ENCODE measurements at regions not wholly inside any gene's neighbourhood (a gene's known extent, or its start where the extent isn't known, plus 50 kb on each side); places are given as distances from the start of the nearest gene placed in this dataset.

DNA sequence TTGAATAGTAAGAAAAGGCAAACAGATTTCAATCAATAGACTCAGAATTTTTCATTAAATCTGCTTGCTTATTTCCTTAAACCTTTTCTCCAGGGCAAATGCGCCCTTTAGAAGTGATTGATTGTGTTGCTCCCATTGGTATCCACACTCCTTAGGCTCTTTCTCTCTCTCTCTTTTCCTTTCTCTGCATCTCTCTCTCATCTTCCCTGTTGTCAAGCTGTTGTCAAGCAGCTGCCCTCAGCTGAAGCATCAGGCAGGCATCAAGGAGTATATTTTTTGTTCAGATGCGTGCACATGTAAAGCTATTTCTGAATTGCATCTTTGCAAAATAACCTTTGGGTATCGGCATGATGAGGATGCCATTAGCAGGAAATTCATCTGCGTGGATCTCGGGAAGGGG is 107.2 kb upstream of the PLET1 start:
- no peak overlapping the region for H2AFZ ChIP-seq (ENCODE audit: low read depth)

DNA sequence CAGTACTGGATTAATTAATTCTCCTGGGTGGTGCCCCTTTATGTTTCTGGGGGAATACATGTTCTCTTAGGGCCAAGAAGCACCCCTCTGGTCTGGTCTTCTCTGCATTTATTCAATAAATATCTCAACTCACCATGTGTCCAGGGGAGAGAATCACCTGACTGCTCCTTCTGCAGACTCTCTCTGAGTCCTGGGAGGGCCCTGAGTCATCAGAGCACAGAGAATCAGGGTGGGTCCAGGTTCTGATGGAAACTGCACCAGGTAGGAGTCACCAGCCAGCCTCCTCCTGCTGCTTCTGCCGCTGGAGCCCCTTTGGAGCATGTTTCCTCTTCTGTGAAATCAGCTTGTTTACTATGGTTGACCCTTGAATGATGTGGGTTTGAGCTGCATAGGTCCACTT is 107.7 kb upstream of the PLET1 start:
- no peaks in the 10 kb centered on the region for H3K36me3 ChIP-seq (ENCODE audit: insufficient read depth)
- no peak overlapping the region for H3K9ac ChIP-seq
- H2AFZ ChIP-seq (ENCODE audit: low read depth), result no peak overlapping the region
- H3K27me3 ChIP-seq (ENCODE audit: insufficient read depth, low read depth), result no peaks in the 10 kb centered on the region
- H3K79me2 ChIP-seq (ENCODE audit: insufficient read depth, low read depth), result no peaks in the 10 kb centered on the region
- no peaks in the 10 kb centered on the region for H4K20me1 ChIP-seq (ENCODE audit: insufficient read depth)
- no peaks in the 10 kb centered on the region for H3K4me1 ChIP-seq (ENCODE audit: low read depth, poor library complexity, severe bottlenecking)
- H3K27ac ChIP-seq, result no peak overlapping the region
- no peak overlapping the region for H3K4me3 ChIP-seq (IDR thresholded peaks at IDR 0.05; ENCODE audit: insufficient read depth, low read depth, low read length)
- no peak overlapping the region for H3K4me2 ChIP-seq
- TF ChIP-seq, protein P1, sequence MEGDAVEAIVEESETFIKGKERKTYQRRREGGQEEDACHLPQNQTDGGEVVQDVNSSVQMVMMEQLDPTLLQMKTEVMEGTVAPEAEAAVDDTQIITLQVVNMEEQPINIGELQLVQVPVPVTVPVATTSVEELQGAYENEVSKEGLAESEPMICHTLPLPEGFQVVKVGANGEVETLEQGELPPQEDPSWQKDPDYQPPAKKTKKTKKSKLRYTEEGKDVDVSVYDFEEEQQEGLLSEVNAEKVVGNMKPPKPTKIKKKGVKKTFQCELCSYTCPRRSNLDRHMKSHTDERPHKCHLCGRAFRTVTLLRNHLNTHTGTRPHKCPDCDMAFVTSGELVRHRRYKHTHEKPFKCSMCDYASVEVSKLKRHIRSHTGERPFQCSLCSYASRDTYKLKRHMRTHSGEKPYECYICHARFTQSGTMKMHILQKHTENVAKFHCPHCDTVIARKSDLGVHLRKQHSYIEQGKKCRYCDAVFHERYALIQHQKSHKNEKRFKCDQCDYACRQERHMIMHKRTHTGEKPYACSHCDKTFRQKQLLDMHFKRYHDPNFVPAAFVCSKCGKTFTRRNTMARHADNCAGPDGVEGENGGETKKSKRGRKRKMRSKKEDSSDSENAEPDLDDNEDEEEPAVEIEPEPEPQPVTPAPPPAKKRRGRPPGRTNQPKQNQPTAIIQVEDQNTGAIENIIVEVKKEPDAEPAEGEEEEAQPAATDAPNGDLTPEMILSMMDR (conservative IDR thresholded peaks at IDR 0.05; ENCODE audit: low read depth, low read length), result no peak

More for the DNA sequence above, 107.2 kb upstream of the PLET1 start:
- TF ChIP-seq, protein P1 (conservative IDR thresholded peaks at IDR 0.05; ENCODE audit: low read depth, low read length), result no peak
- H3K4me1 ChIP-seq (ENCODE audit: low read depth, poor library complexity, severe bottlenecking), result no peaks in the 10 kb centered on the region
- H3K4me3 ChIP-seq (IDR thresholded peaks at IDR 0.05; ENCODE audit: insufficient read depth, low read depth, low read length), result no peak overlapping the region
- no peaks in the 10 kb centered on the region for H4K20me1 ChIP-seq (ENCODE audit: insufficient read depth)
- H3K27me3 ChIP-seq (ENCODE audit: insufficient read depth, low read depth), result no peaks in the 10 kb centered on the region
- no peak overlapping the region for H3K4me2 ChIP-seq
- no peaks in the 10 kb centered on the region for H3K36me3 ChIP-seq (ENCODE audit: insufficient read depth)
- H3K79me2 ChIP-seq (ENCODE audit: insufficient read depth, low read depth), result no peaks in the 10 kb centered on the region
- H3K9ac ChIP-seq, result no peak overlapping the region
- H3K27ac ChIP-seq, result no peak overlapping the region

DNA sequence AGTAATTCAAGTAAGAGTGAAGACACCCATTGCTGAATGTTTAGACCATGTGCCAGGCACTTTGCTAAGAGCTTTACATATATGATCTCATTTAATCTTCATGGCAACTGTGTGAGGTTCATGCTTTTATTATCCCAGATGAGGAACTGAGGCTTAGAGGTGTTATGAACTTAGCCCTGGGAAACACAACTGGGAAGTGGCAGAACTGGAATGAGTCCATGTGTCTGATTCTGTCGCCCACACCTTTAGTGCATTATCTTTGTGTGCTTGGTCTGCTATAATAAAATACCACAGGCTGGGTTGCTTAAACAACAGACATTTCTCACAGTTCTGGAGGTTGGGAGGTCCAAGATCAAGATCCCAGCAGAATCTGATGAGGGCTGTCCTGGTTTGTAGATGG is 108.7 kb upstream of the PLET1 start:
- Histone ChIP-seq H2AFZ (ENCODE audit: low read depth) (no peak overlapping the region), H3K4me2 (no peak overlapping the region), H3K27me3 (ENCODE audit: insufficient read depth, low read depth) (no peaks in the 10 kb centered on the region), H4K20me1 (ENCODE audit: insufficient read depth) (no peaks in the 10 kb centered on the region), H3K4me3 (IDR thresholded peaks at IDR 0.05; ENCODE audit: insufficient read depth, low read depth, low read length) (no peak overlapping the region), H3K36me3 (ENCODE audit: insufficient read depth) (no peaks in the 10 kb centered on the region), H3K27ac (no peak overlapping the region), H3K79me2 (ENCODE audit: insufficient read depth, low read depth) (no peaks in the 10 kb centered on the region), H3K4me1 (ENCODE audit: low read depth, poor library complexity, severe bottlenecking) (no peaks in the 10 kb centered on the region), H3K9ac (no peak overlapping the region)
- TF ChIP-seq, protein P1 (conservative IDR thresholded peaks at IDR 0.05; ENCODE audit: low read depth, low read length), result no peak

- no peaks in the 10 kb centered on the region for H3K79me2 ChIP-seq (ENCODE audit: insufficient read depth, low read depth)
- H2AFZ ChIP-seq (ENCODE audit: low read depth), result no peak overlapping the region
- H3K4me2 ChIP-seq, result no peak overlapping the region
- H3K27me3 ChIP-seq (ENCODE audit: insufficient read depth, low read depth), result no peaks in the 10 kb centered on the region
- H3K27ac ChIP-seq, result no peak overlapping the region
- H3K4me1 ChIP-seq (ENCODE audit: low read depth, poor library complexity, severe bottlenecking), result no peaks in the 10 kb centered on the region
- H3K4me3 ChIP-seq (IDR thresholded peaks at IDR 0.05; ENCODE audit: insufficient read depth, low read depth, low read length), result no peak overlapping the region
- TF ChIP-seq, protein P1 (conservative IDR thresholded peaks at IDR 0.05; ENCODE audit: low read depth, low read length), result no peak
- H3K36me3 ChIP-seq (ENCODE audit: insufficient read depth), result no peaks in the 10 kb centered on the region
- no peak overlapping the region for H3K9ac ChIP-seq
- H4K20me1 ChIP-seq (ENCODE audit: insufficient read depth), result no peaks in the 10 kb centered on the region
These were observed 109.3 kb upstream of the PLET1 start for GRCh38 chr11:112369916-112370315.
